ENCODE measurements at regions not wholly inside any gene's neighbourhood (a gene's known extent, or its start where the extent isn't known, plus 50 kb on each side); places are given as distances from the start of the nearest gene placed in this dataset.

DNA sequence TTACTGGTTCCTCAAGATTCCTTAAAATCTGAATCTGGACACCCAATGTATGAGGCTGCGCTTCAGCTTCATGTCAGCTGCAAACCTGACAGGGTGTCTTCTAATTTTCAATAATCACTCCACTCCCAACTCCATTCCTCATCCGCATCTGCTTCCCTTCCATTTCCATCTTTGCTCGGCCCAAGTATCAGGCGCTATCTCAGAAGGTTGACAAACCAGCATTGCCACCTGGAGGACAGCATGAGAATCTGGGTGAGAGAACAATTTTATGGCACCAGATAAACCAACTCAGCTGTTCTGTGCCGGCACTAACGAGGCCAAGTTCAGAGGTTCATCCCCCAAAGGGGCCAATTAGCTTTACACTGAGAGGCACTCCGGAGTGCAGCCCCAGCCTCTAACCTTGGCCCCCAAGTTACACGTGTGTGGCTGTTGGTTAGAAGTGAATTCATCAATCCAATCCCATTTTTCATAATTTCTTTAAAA is 79.1 kb upstream of the LMO2 start (continued):
- no peak for TF ChIP-seq ZNF507 (tag; conservative IDR thresholded peaks at IDR 0.05)
- TF ChIP-seq TOE1 (IDR thresholded peaks at IDR 0.05; ENCODE audit: borderline replicate concordance): no peak
- TF ChIP-seq TOE1 (CRISPR knock-in tag; IDR thresholded peaks at IDR 0.05; ENCODE audit: borderline replicate concordance, low read depth): no peak
- no peak for TF ChIP-seq CXXC5 (CRISPR knock-in tag; IDR thresholded peaks at IDR 0.05)
- TF ChIP-seq, protein P1, sequence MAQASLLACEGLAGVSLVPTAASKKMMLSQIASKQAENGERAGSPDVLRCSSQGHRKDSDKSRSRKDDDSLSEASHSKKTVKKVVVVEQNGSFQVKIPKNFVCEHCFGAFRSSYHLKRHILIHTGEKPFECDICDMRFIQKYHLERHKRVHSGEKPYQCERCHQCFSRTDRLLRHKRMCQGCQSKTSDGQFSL (CRISPR knock-in tag; IDR thresholded peaks at IDR 0.05): no peak
- TF ChIP-seq, protein P1 (tag; IDR thresholded peaks at IDR 0.05): no peak
- TF ChIP-seq PPARD (CRISPR knock-in tag; IDR thresholded peaks at IDR 0.05): no peak
- TF ChIP-seq LCOR (CRISPR knock-in tag; IDR thresholded peaks at IDR 0.05): peak; percentile 64; the same call in 1 of the 2 replicates
- peak; percentile 21; the same call in 1 of the 2 replicates for TF ChIP-seq ARID1B (IDR thresholded peaks at IDR 0.05)
- TF ChIP-seq, protein P2, sequence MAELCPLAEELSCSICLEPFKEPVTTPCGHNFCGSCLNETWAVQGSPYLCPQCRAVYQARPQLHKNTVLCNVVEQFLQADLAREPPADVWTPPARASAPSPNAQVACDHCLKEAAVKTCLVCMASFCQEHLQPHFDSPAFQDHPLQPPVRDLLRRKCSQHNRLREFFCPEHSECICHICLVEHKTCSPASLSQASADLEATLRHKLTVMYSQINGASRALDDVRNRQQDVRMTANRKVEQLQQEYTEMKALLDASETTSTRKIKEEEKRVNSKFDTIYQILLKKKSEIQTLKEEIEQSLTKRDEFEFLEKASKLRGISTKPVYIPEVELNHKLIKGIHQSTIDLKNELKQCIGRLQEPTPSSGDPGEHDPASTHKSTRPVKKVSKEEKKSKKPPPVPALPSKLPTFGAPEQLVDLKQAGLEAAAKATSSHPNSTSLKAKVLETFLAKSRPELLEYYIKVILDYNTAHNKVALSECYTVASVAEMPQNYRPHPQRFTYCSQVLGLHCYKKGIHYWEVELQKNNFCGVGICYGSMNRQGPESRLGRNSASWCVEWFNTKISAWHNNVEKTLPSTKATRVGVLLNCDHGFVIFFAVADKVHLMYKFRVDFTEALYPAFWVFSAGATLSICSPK (IDR thresholded peaks at IDR 0.05; ENCODE audit: borderline replicate concordance): no peak
- no peak for TF ChIP-seq NR2F6 (CRISPR knock-in tag; IDR thresholded peaks at IDR 0.05)
- no peak for TF ChIP-seq ZNF253 (CRISPR knock-in tag; conservative IDR thresholded peaks at IDR 0.05)
- no peak for TF ChIP-seq RBM39 (optimal IDR thresholded peaks at IDR 0.05; ENCODE audit: low read depth, low read length)
- TF ChIP-seq CBX8 (IDR thresholded peaks at IDR 0.05; ENCODE audit: borderline replicate concordance, extremely low read depth, low read depth, low read length, poor library complexity, severe bottlenecking): no peak
- peak in 2 of 3 experiments; percentile 20 to 25 for TF ChIP-seq YY1 (IDR thresholded peaks at IDR 0.05; ENCODE audit: borderline replicate concordance in 1 of 3, control insufficient read depth in 1 of 3, extremely low read depth in 1 of 3, insufficient read depth in 3 of 3, insufficient read length in 1 of 3, insufficient replicate concordance in 2 of 3, low read depth in 1 of 3, low read length in 2 of 3)
- no peak for TF ChIP-seq XRCC3 (IDR thresholded peaks at IDR 0.05)
- TF ChIP-seq, protein P3, sequence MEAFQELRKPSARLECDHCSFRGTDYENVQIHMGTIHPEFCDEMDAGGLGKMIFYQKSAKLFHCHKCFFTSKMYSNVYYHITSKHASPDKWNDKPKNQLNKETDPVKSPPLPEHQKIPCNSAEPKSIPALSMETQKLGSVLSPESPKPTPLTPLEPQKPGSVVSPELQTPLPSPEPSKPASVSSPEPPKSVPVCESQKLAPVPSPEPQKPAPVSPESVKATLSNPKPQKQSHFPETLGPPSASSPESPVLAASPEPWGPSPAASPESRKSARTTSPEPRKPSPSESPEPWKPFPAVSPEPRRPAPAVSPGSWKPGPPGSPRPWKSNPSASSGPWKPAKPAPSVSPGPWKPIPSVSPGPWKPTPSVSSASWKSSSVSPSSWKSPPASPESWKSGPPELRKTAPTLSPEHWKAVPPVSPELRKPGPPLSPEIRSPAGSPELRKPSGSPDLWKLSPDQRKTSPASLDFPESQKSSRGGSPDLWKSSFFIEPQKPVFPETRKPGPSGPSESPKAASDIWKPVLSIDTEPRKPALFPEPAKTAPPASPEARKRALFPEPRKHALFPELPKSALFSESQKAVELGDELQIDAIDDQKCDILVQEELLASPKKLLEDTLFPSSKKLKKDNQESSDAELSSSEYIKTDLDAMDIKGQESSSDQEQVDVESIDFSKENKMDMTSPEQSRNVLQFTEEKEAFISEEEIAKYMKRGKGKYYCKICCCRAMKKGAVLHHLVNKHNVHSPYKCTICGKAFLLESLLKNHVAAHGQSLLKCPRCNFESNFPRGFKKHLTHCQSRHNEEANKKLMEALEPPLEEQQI (IDR thresholded peaks at IDR 0.05): no peak
- TF ChIP-seq, protein P4, sequence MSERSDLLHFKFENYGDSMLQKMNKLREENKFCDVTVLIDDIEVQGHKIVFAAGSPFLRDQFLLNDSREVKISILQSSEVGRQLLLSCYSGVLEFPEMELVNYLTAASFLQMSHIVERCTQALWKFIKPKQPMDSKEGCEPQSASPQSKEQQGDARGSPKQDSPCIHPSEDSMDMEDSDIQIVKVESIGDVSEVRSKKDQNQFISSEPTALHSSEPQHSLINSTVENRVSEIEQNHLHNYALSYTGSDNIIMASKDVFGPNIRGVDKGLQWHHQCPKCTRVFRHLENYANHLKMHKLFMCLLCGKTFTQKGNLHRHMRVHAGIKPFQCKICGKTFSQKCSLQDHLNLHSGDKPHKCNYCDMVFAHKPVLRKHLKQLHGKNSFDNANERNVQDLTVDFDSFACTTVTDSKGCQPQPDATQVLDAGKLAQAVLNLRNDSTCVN (CRISPR knock-in tag; IDR thresholded peaks at IDR 0.05): no peak
- peak; percentile 83 for TF ChIP-seq BRD9 (IDR thresholded peaks at IDR 0.05; ENCODE audit: low read depth, partially characterized antibody)
- TF ChIP-seq, protein P5, sequence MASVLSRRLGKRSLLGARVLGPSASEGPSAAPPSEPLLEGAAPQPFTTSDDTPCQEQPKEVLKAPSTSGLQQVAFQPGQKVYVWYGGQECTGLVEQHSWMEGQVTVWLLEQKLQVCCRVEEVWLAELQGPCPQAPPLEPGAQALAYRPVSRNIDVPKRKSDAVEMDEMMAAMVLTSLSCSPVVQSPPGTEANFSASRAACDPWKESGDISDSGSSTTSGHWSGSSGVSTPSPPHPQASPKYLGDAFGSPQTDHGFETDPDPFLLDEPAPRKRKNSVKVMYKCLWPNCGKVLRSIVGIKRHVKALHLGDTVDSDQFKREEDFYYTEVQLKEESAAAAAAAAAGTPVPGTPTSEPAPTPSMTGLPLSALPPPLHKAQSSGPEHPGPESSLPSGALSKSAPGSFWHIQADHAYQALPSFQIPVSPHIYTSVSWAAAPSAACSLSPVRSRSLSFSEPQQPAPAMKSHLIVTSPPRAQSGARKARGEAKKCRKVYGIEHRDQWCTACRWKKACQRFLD (CRISPR knock-in tag; IDR thresholded peaks at IDR 0.05): no peak

Measured in K562 (cell line).